ENCODE measurements at regions not wholly inside any gene's neighbourhood (a gene's known extent, or its start where the extent isn't known, plus 50 kb on each side); places are given as distances from the start of the nearest gene placed in this dataset.

DNA sequence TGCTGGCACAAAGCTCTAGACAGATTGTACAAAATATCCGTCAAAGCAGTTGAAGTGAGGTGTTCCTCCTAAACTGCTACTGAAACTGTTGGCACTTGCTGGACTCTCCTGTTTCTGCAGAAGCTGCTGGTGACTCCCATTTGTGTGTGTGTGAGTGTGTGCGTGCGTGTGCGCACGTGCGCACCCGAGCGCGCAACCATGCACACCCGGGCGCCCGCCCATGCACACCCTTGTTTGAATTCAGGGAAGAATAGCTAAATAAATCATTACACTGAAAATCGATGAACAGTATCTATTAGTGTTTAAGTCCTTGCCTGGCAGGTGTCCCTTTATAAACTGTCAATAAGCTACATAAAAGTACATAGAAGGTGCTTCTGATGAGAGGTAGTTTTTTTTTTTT lies 156.4 kb upstream of the B3GALT2 start:
- DNase-seq, result no peak

DNA sequence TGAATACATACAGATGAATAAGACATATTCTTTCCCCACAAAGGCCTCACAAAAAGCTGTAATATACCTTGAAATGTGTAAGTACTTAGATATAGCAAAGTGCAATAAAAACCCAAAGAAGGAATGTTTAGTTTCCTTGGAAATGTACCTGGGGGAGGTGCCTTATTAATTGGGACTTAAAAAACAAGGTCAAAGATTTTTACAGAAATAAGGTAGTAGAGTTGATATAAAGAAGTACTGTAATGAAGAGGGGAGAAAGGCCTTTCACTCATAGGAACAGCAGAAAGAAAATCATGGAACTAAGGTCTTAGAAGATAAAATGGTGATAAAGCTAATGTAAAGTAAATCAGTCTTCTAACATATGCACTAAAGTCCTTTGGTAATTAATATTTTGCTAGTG lies 153.9 kb upstream of the B3GALT2 start:
- H3K9ac ChIP-seq (ENCODE audit: low read depth, low read length), result no peak overlapping the region
- no peak overlapping the region for H3K4me3 ChIP-seq (ENCODE audit: low read depth in 1 of 2, low read length in 2 of 2)
- H3K4me2 ChIP-seq (ENCODE audit: insufficient read depth, low read length), result no peak overlapping the region
- H3K36me3 ChIP-seq (ENCODE audit: insufficient read depth, low read length), result no peaks in the 10 kb centered on the region
- no peak overlapping the region for H2AFZ ChIP-seq (ENCODE audit: low read depth, low read length)
- H3K27ac ChIP-seq (ENCODE audit: low read length), result no peak overlapping the region
- no peaks in the 10 kb centered on the region for H3K27me3 ChIP-seq (ENCODE audit: insufficient read depth, low read length, poor library complexity)
- no peaks in the 10 kb centered on the region for H4K20me1 ChIP-seq (ENCODE audit: insufficient read depth, low read length)
- H3K79me2 ChIP-seq (ENCODE audit: insufficient read depth, low read length), result no peaks in the 10 kb centered on the region
- no peaks in the 10 kb centered on the region for H3K9me3 ChIP-seq (ENCODE audit: insufficient read depth, low read length, severe bottlenecking)
- H3K4me1 ChIP-seq (ENCODE audit: insufficient read depth, low read length), result no peaks in the 10 kb centered on the region
- no peak for ATAC-seq (ENCODE audit: insufficient read depth, low read depth)
- DNase-seq, result no peak
- no peak for TF ChIP-seq CTCF (IDR thresholded peaks at IDR 0.05; ENCODE audit: borderline replicate concordance, extremely low read depth, low read length, poor library complexity, severe bottlenecking)
- no peak for TF ChIP-seq EZH2 (IDR thresholded peaks at IDR 0.05; ENCODE audit: borderline replicate concordance, low read depth, low read length, severe bottlenecking)

More for the DNA sequence above, 156.4 kb upstream of the B3GALT2 start:
- no peak for ATAC-seq (ENCODE audit: insufficient read depth, low read depth)
- H3K27ac ChIP-seq (ENCODE audit: low read length), result no peak overlapping the region
- no peaks in the 10 kb centered on the region for H3K9me3 ChIP-seq (ENCODE audit: insufficient read depth, low read length, severe bottlenecking)
- H3K4me1 ChIP-seq (ENCODE audit: insufficient read depth, low read length), result no peaks in the 10 kb centered on the region
- no peak overlapping the region for H3K4me2 ChIP-seq (ENCODE audit: insufficient read depth, low read length)
- no peaks in the 10 kb centered on the region for H3K27me3 ChIP-seq (ENCODE audit: insufficient read depth, low read length, poor library complexity)
- no peaks in the 10 kb centered on the region for H4K20me1 ChIP-seq (ENCODE audit: insufficient read depth, low read length)
- no peak overlapping the region for H2AFZ ChIP-seq (ENCODE audit: low read depth, low read length)
- no peak overlapping the region for H3K4me3 ChIP-seq (ENCODE audit: low read depth in 1 of 2, low read length in 2 of 2)
- no peak overlapping the region for H3K9ac ChIP-seq (ENCODE audit: low read depth, low read length)
- TF ChIP-seq EZH2 (IDR thresholded peaks at IDR 0.05; ENCODE audit: borderline replicate concordance, low read depth, low read length, severe bottlenecking) (no peak), CTCF (IDR thresholded peaks at IDR 0.05; ENCODE audit: borderline replicate concordance, extremely low read depth, low read length, poor library complexity, severe bottlenecking) (no peak)
- no peaks in the 10 kb centered on the region for H3K36me3 ChIP-seq (ENCODE audit: insufficient read depth, low read length)
- no peaks in the 10 kb centered on the region for H3K79me2 ChIP-seq (ENCODE audit: insufficient read depth, low read length)

- TF ChIP-seq EZH2 (IDR thresholded peaks at IDR 0.05; ENCODE audit: borderline replicate concordance, low read depth, low read length, severe bottlenecking) (no peak), CTCF (IDR thresholded peaks at IDR 0.05; ENCODE audit: borderline replicate concordance, extremely low read depth, low read length, poor library complexity, severe bottlenecking) (no peak)
- no peak for ATAC-seq (ENCODE audit: insufficient read depth, low read depth)
These were observed 153.0 kb upstream of the B3GALT2 start for GRCh38 chr1:193339401-193339800.

DNA sequence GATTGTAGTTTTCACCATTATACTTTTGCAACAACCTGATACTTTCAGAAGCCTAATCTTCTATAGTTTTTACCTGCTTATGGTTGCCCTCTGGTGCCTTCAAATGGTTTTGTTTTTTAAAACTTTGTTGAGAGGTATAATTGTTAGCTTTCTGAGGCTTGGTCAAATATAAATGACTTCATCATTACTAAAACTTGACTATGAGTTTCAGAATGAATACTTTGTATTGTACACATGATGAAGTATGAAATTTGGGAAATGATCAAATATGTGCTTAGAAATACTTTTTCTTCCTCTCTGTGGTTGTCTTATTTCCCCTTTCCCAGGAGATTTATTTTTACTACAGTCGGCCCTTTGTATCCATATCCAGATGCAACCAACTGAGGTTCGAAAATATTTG lies 151.8 kb upstream of the B3GALT2 start:
- ATAC-seq (ENCODE audit: insufficient read depth, low read depth), result no peak

More at GRCh38 chr1:193339401-193339800, 153.0 kb upstream of the B3GALT2 start:
- Histone ChIP-seq H3K4me1 (ENCODE audit: insufficient read depth, low read length) (no peaks in the 10 kb centered on the region), H3K4me2 (ENCODE audit: insufficient read depth, low read length) (no peak overlapping the region), H3K79me2 (ENCODE audit: insufficient read depth, low read length) (no peaks in the 10 kb centered on the region), H3K36me3 (ENCODE audit: insufficient read depth, low read length) (no peaks in the 10 kb centered on the region), H3K9me3 (ENCODE audit: insufficient read depth, low read length, severe bottlenecking) (no peaks in the 10 kb centered on the region), H3K27ac (ENCODE audit: low read length) (no peak overlapping the region), H3K4me3 (ENCODE audit: low read depth in 1 of 2, low read length in 2 of 2) (no peak overlapping the region), H2AFZ (ENCODE audit: low read depth, low read length) (no peak overlapping the region), H4K20me1 (ENCODE audit: insufficient read depth, low read length) (no peaks in the 10 kb centered on the region), H3K9ac (ENCODE audit: low read depth, low read length) (no peak overlapping the region), H3K27me3 (ENCODE audit: insufficient read depth, low read length, poor library complexity) (no peaks in the 10 kb centered on the region)
- no peak for DNase-seq

More for the DNA sequence above, 151.8 kb upstream of the B3GALT2 start:
- no peak for DNase-seq
- Histone ChIP-seq H3K27ac (ENCODE audit: low read length) (no peak overlapping the region), H3K27me3 (ENCODE audit: insufficient read depth, low read length, poor library complexity) (no peaks in the 10 kb centered on the region), H3K79me2 (ENCODE audit: insufficient read depth, low read length) (no peaks in the 10 kb centered on the region), H2AFZ (ENCODE audit: low read depth, low read length) (no peak overlapping the region), H3K4me1 (ENCODE audit: insufficient read depth, low read length) (no peaks in the 10 kb centered on the region), H4K20me1 (ENCODE audit: insufficient read depth, low read length) (no peaks in the 10 kb centered on the region), H3K9ac (ENCODE audit: low read depth, low read length) (no peak overlapping the region), H3K9me3 (ENCODE audit: insufficient read depth, low read length, severe bottlenecking) (no peaks in the 10 kb centered on the region), H3K4me2 (ENCODE audit: insufficient read depth, low read length) (no peak overlapping the region), H3K36me3 (ENCODE audit: insufficient read depth, low read length) (no peaks in the 10 kb centered on the region), H3K4me3 (ENCODE audit: low read depth in 1 of 2, low read length in 2 of 2) (no peak overlapping the region)
- TF ChIP-seq CTCF (IDR thresholded peaks at IDR 0.05; ENCODE audit: borderline replicate concordance, extremely low read depth, low read length, poor library complexity, severe bottlenecking) (no peak), EZH2 (IDR thresholded peaks at IDR 0.05; ENCODE audit: borderline replicate concordance, low read depth, low read length, severe bottlenecking) (no peak)
